Neural crest cell (in vitro differentiated cells): ENCODE measurements at regions not wholly inside any gene's neighbourhood (a gene's known extent, or its start where the extent isn't known, plus 50 kb on each side); places are given as distances from the start of the nearest gene placed in this dataset.

ENCODE experiments used
- DNase-seq: peaks from one replicate; pipeline ENCODE4 v3.0.0; 2021; ENCODE audit warnings: low read depth, mixed read lengths, low spot score
- H3K27ac Mint-ChIP-seq: one replicate; pipeline ENCODE4 v1.8.0; 2021; ENCODE audit warnings: mild to moderate bottlenecking, mixed read lengths; ENCODE audit not compliant: unreplicated experiment
- H3K27me3 Mint-ChIP-seq: 2 replicates; pipeline ENCODE4 v1.8.0; 2021; ENCODE audit warnings: low read depth, mild to moderate bottlenecking, mixed read lengths
- H3K36me3 Mint-ChIP-seq: 2 replicates; pipeline ENCODE4 v1.8.0; 2021; ENCODE audit warnings: low read depth, mild to moderate bottlenecking, mixed read lengths
- H3K4me1 Mint-ChIP-seq: 2 replicates; pipeline ENCODE4 v1.8.0; 2021; ENCODE audit warnings: mixed read lengths
- H3K4me3 Mint-ChIP-seq: one replicate; pipeline ENCODE4 v1.8.0; 2021; ENCODE audit warnings: mild to moderate bottlenecking, mixed read lengths
- H3K9me3 Mint-ChIP-seq: 2 replicates; pipeline ENCODE4 v1.8.0; 2021; ENCODE audit warnings: mixed read lengths
- CTCF ChIP-seq: fragments of 200-600 bp; sonication (generic); conservative IDR thresholded peaks from 2 replicates; pipeline ENCODE4 v1.5.0; 2021; ENCODE audit warnings: antibody characterized with exemption, mild to moderate bottlenecking

DNA sequence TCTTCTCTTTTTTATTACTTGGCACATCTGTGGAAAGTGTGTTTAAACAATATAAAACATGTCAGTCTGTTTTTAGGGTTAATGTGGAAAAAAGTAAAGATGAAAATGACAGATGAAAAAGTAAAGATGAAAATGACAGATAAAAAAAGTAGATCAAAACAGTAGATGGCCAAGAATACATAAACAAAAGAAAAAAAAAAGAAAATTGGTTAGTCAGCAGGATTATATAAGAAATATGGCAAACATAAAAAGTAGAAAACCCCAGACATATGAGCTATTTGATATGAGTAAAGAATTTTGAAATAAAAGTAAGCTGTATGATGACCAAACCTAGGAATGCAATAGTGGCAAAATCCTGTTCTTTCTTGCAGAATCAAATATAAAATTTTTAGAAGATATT lies 365.7 kb upstream of the AKR1E2 start:
- Mint-ChIP-seq H3K4me3 (no peak overlapping the region), H3K9me3 (peaks cover 12% of the 10 kb centered on the region), H3K27me3 (no peaks in the 10 kb centered on the region), H3K27ac (no peak overlapping the region), H3K36me3 (peaks cover 4% of the 10 kb centered on the region), H3K4me1 (no peaks in the 10 kb centered on the region)
- no peak for TF ChIP-seq CTCF
- no peak for DNase-seq

- no peak for TF ChIP-seq CTCF
- no peak for DNase-seq
- Mint-ChIP-seq H3K36me3 (peaks cover 4% of the 10 kb centered on the region), H3K27me3 (no peaks in the 10 kb centered on the region), H3K9me3 (peaks cover 12% of the 10 kb centered on the region), H3K4me1 (no peaks in the 10 kb centered on the region), H3K27ac (no peak overlapping the region), H3K4me3 (no peak overlapping the region)
Observed at GRCh38 chr10:4459531-4459930, 366.5 kb upstream of the AKR1E2 start.

- no peak overlapping the region for H3K4me3 Mint-ChIP-seq
- no peak for DNase-seq
- no peaks in the 10 kb centered on the region for H3K27me3 Mint-ChIP-seq
- TF ChIP-seq CTCF, result no peak
- no peaks in the 10 kb centered on the region for H3K4me1 Mint-ChIP-seq
- H3K27ac Mint-ChIP-seq, result no peak overlapping the region
- peaks cover 10% of the 10 kb centered on the region for H3K9me3 Mint-ChIP-seq
- H3K36me3 Mint-ChIP-seq, result peaks cover 3% of the 10 kb centered on the region
Observed at GRCh38 chr10:4457597-4457996, 368.4 kb upstream of the AKR1E2 start.

DNA sequence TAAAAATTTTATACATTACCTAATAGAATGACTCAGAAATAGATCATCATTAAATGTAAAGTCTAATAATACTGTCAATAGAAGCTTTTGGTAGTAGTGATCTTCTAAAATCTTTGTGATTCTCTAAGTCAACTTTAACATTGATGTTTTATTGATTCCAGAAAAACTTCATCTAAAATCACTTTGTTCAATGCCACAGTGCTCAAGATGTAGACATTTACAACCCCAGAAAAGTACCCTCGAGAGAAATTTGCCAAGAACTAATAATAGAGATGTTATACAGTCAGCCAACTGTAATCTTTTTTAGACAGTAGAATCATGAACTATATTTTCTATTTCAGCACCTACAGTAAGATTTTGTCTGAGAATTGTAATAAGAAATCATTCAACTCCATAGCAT lies 369.2 kb upstream of the AKR1E2 start:
- no peaks in the 10 kb centered on the region for H3K4me1 Mint-ChIP-seq
- DNase-seq, result no peak
- H3K4me3 Mint-ChIP-seq, result no peak overlapping the region
- H3K27me3 Mint-ChIP-seq, result no peaks in the 10 kb centered on the region
- H3K9me3 Mint-ChIP-seq, result peaks cover 4% of the 10 kb centered on the region
- TF ChIP-seq CTCF, result no peak
- H3K36me3 Mint-ChIP-seq, result no peaks in the 10 kb centered on the region
- H3K27ac Mint-ChIP-seq, result no peak overlapping the region

DNA sequence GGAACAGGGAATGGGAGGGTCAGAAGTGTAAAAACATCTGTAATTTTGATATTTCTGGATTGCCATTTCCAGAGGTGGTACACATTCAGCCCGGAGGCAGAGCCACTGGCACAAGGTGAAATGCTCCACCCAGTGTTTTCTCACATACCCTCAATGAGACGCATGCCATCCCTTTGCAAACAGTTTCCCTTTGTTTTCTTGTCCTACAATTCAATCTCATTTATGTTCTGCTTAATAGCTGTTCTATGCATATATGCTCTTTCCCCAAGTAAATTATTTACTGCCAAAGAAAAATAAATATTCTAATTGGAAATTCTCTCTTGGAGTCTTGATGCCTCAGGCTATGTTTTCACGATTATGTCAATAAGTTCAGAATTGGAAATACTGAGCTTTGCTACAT lies 369.7 kb upstream of the AKR1E2 start:
- Mint-ChIP-seq H3K27ac (no peak overlapping the region), H3K36me3 (no peaks in the 10 kb centered on the region), H3K27me3 (no peaks in the 10 kb centered on the region), H3K4me3 (no peak overlapping the region), H3K9me3 (peaks cover 4% of the 10 kb centered on the region), H3K4me1 (no peaks in the 10 kb centered on the region)
- no peak for DNase-seq
- no peak for TF ChIP-seq CTCF

GRCh38 chr10:4453950-4454349 lies 372.1 kb upstream of the AKR1E2 start:
- DNase-seq, result no peak
- H3K27me3 Mint-ChIP-seq, result no peaks in the 10 kb centered on the region

More at GRCh38 chr10:4453950-4454349, 372.1 kb upstream of the AKR1E2 start:
- Mint-ChIP-seq H3K9me3 (no peaks in the 10 kb centered on the region), H3K4me3 (no peak overlapping the region), H3K36me3 (no peaks in the 10 kb centered on the region), H3K4me1 (no peaks in the 10 kb centered on the region), H3K27ac (no peak overlapping the region)
- no peak for TF ChIP-seq CTCF
